Mesenchymal stem cell (in vitro differentiated cells and primary cell): ENCODE measurements at regions not wholly inside any gene's neighbourhood (a gene's known extent, or its start where the extent isn't known, plus 50 kb on each side); places are given as distances from the start of the nearest gene placed in this dataset.

ENCODE experiments used
- DNase-seq: peaks from one replicate; pipeline ENCODE4 v3.0.0-alpha.2; 2013
- H2AFZ ChIP-seq: one replicate; pipeline ENCODE4 v1.6.1; 2013; ENCODE audit warnings: low read depth, mild to moderate bottlenecking, control low read depth, inconsistent platforms, low read length, moderate library complexity
- H2AK5ac ChIP-seq: 2 replicates; pipeline ENCODE4 v1.6.1; 2013; ENCODE audit warnings: low read length, moderate library complexity, mild to moderate bottlenecking, inconsistent platforms; ENCODE audit not compliant: severe bottlenecking
- H2BK120ac ChIP-seq: one replicate; pipeline ENCODE4 v1.6.1; 2013; ENCODE audit warnings: low read depth, mild to moderate bottlenecking, inconsistent platforms, low read length, moderate library complexity
- H2BK12ac ChIP-seq, 2 experiments: one replicate each; pipeline ENCODE4 v1.6.1; 2013; ENCODE audit warnings: inconsistent platforms in 2 of 2, low read length in 2 of 2, mild to moderate bottlenecking in 2 of 2, moderate library complexity in 2 of 2, control low read depth in 1 of 2
- H2BK15ac ChIP-seq: one replicate; pipeline ENCODE4 v1.6.1; 2013; ENCODE audit warnings: mild to moderate bottlenecking, low read depth, inconsistent platforms; ENCODE audit not compliant: poor library complexity, severe bottlenecking
- H2BK5ac ChIP-seq: 2 replicates; pipeline ENCODE4 v1.6.1; 2013; ENCODE audit warnings: low read depth, mild to moderate bottlenecking, low read length, control low read depth, inconsistent platforms; ENCODE audit not compliant: poor library complexity, severe bottlenecking
- H3K14ac ChIP-seq, 2 experiments: one replicate each; pipeline ENCODE4 v1.6.1; 2013; ENCODE audit warnings: inconsistent platforms in 2 of 2, low read length in 2 of 2, control low read depth in 1 of 2, mild to moderate bottlenecking in 1 of 2, moderate library complexity in 1 of 2
- H3K18ac ChIP-seq, 2 experiments: one replicate each; pipeline ENCODE4 v1.6.1; 2013; ENCODE audit warnings: inconsistent platforms in 2 of 2, low read length in 2 of 2, control low read depth in 1 of 2, low read depth in 1 of 2, mild to moderate bottlenecking in 1 of 2
- H3K23ac ChIP-seq, 2 experiments: one replicate each; pipeline ENCODE4 v1.6.1; 2013; ENCODE audit warnings: inconsistent platforms in 2 of 2, low read length in 2 of 2, mild to moderate bottlenecking in 2 of 2, moderate library complexity in 2 of 2, control low read depth in 1 of 2
- H3K27ac ChIP-seq: 2 replicates; pipeline ENCODE4 v1.5.1; 2013; ENCODE audit warnings: mild to moderate bottlenecking, moderate library complexity, low read length, control low read depth, inconsistent platforms; ENCODE audit not compliant: poor library complexity, severe bottlenecking
- H3K27me3 ChIP-seq, 2 experiments: 2 replicates each; pipeline versions ENCODE4 v1.6.1 to v1.7.0; 2013; ENCODE audit warnings: low read length in 2 of 2, mild to moderate bottlenecking in 2 of 2, moderate library complexity in 2 of 2, control low read depth in 1 of 2, inconsistent platforms in 1 of 2; ENCODE audit not compliant: control insufficient read depth in 1 of 2, insufficient read depth in 1 of 2
- H3K36me3 ChIP-seq, 2 experiments: 2 replicates each; pipeline versions ENCODE4 v1.6.1 to v1.7.0; 2013; ENCODE audit warnings: low read length in 2 of 2, control low read depth in 1 of 2, inconsistent platforms in 1 of 2, low read depth in 1 of 2, mild to moderate bottlenecking in 1 of 2; ENCODE audit not compliant: insufficient read depth in 2 of 2, control insufficient read depth in 1 of 2
- H3K4ac ChIP-seq, 2 experiments: one replicate each; pipeline ENCODE4 v1.6.1; 2013; ENCODE audit warnings: inconsistent platforms in 2 of 2, low read length in 2 of 2, mild to moderate bottlenecking in 2 of 2, moderate library complexity in 2 of 2, control low read depth in 1 of 2, low read depth in 1 of 2
- H3K4me1 ChIP-seq: 2 replicates; pipeline ENCODE4 v1.6.1; 2013; ENCODE audit warnings: low read depth, low read length, control low read depth; ENCODE audit not compliant: control insufficient read depth, insufficient read depth
- H3K4me2 ChIP-seq: 2 replicates; pipeline ENCODE4 v1.6.1; 2013; ENCODE audit warnings: low read length, mild to moderate bottlenecking, inconsistent platforms; ENCODE audit not compliant: poor library complexity, severe bottlenecking
- H3K4me3 ChIP-seq, 2 experiments: 2 replicates each; pipeline versions ENCODE4 v1.5.1 to v1.7.0; 2013; ENCODE audit warnings: low read length in 2 of 2, mild to moderate bottlenecking in 2 of 2, control low read depth in 1 of 2, low read depth in 1 of 2; ENCODE audit not compliant: insufficient read depth in 1 of 2
- H3K79me1 ChIP-seq: replicated peaks from 2 replicates; pipeline ENCODE4 v1.6.1; 2013; ENCODE audit warnings: mild to moderate bottlenecking, control low read depth, low read length, inconsistent platforms; ENCODE audit not compliant: poor library complexity, severe bottlenecking
- H3K9ac ChIP-seq: 2 replicates; pipeline ENCODE4 v1.7.0; 2013; ENCODE audit warnings: mild to moderate bottlenecking, low read length, moderate library complexity
- H3K9me3 ChIP-seq: 2 replicates; pipeline ENCODE4 v1.7.0; 2013; ENCODE audit warnings: mild to moderate bottlenecking, low read length; ENCODE audit not compliant: control insufficient read depth
- H4K8ac ChIP-seq: one replicate; pipeline ENCODE4 v1.6.1; 2013; ENCODE audit warnings: inconsistent platforms, mild to moderate bottlenecking, low read length, moderate library complexity
- H4K91ac ChIP-seq: one replicate; pipeline ENCODE4 v1.6.1; 2013; ENCODE audit warnings: mild to moderate bottlenecking, low read length, inconsistent platforms
- WGBS: methylation state at CpG from one replicate; pipeline ENCODE4 v1.1.7; 2013; ENCODE audit warnings: mixed read lengths; 5-methylcytosine and 5-hydroxymethylcytosine counted together

GRCh38 chr10:58948303-58948702 lies 228.1 kb upstream of the PHYHIPL start:
- WGBS, result 73% methylated on average over 4 of the region's 4 CpGs
- no peak overlapping the region for H3K23ac ChIP-seq
- no peak overlapping the region for H2AFZ ChIP-seq
- H2AK5ac ChIP-seq, result no peak overlapping the region
- no peaks in the 10 kb centered on the region for H3K4me1 ChIP-seq
- no peak overlapping the region for H3K18ac ChIP-seq
- no peak overlapping the region for H3K14ac ChIP-seq
- no peak for DNase-seq
- H3K9ac ChIP-seq, result no peak overlapping the region
- H2BK12ac ChIP-seq, result no peak overlapping the region
- H3K4ac ChIP-seq, result no peak overlapping the region
- H3K27ac ChIP-seq, result no peak overlapping the region
- peaks cover 0 to 5% of the 10 kb centered on the region in 2 experiments for H3K27me3 ChIP-seq
- H4K8ac ChIP-seq, result no peak overlapping the region
- H3K4me3 ChIP-seq, result no peak overlapping the region
- H3K79me1 ChIP-seq, result no peaks in the 10 kb centered on the region
- no peak overlapping the region for H2BK120ac ChIP-seq
- no peak overlapping the region for H3K4me2 ChIP-seq
- H3K36me3 ChIP-seq, result no peaks in the 10 kb centered on the region
- H2BK5ac ChIP-seq, result no peak overlapping the region
- H4K91ac ChIP-seq, result no peak overlapping the region
- no peaks in the 10 kb centered on the region for H3K9me3 ChIP-seq
- H2BK15ac ChIP-seq, result no peak overlapping the region

- Histone ChIP-seq H3K4ac (no peak overlapping the region), H3K4me2 (no peak overlapping the region)
- 67% methylated on average over 1 of the region's 1 CpG for WGBS
Measured at GRCh38 chr10:58950618-58951017, 225.8 kb upstream of the PHYHIPL start.

GRCh38 chr10:58951087-58951486 lies 225.4 kb upstream of the PHYHIPL start:
- Histone ChIP-seq H3K9me3 (no peaks in the 10 kb centered on the region), H3K18ac (no peak overlapping the region), H2BK12ac (no peak overlapping the region), H3K4me2 (no peak overlapping the region), H2AFZ (no peak overlapping the region), H3K27ac (no peak overlapping the region), H2BK120ac (no peak overlapping the region), H3K14ac (no peak overlapping the region), H4K91ac (no peak overlapping the region), H3K4me1 (no peaks in the 10 kb centered on the region), H3K27me3 (peaks cover 0 to 5% of the 10 kb centered on the region in 2 experiments), H4K8ac (no peak overlapping the region), H2AK5ac (no peak overlapping the region), H3K9ac (peak overlapping the region; percentile 85), H2BK15ac (no peak overlapping the region), H3K36me3 (no peaks in the 10 kb centered on the region), H3K79me1 (no peaks in the 10 kb centered on the region), H2BK5ac (no peak overlapping the region), H3K4me3 (no peak overlapping the region), H3K23ac (no peak overlapping the region), H3K4ac (no peak overlapping the region)
- DNase-seq, result no peak
- 46% methylated on average over 1 of the region's 1 CpG for WGBS

More at GRCh38 chr10:58950618-58951017, 225.8 kb upstream of the PHYHIPL start:
- DNase-seq, result no peak
- H3K79me1 ChIP-seq, result no peaks in the 10 kb centered on the region
- no peak overlapping the region for H2BK120ac ChIP-seq
- H2BK12ac ChIP-seq, result no peak overlapping the region
- H2BK5ac ChIP-seq, result no peak overlapping the region
- H3K9ac ChIP-seq, result peak overlapping the region; percentile 85
- H3K23ac ChIP-seq, result no peak overlapping the region
- no peak overlapping the region for H3K4me3 ChIP-seq
- no peak overlapping the region for H3K18ac ChIP-seq
- no peak overlapping the region for H2AK5ac ChIP-seq
- H3K14ac ChIP-seq, result no peak overlapping the region
- no peak overlapping the region for H2AFZ ChIP-seq
- H3K27me3 ChIP-seq, result peaks cover 0 to 5% of the 10 kb centered on the region in 2 experiments
- H4K8ac ChIP-seq, result no peak overlapping the region
- H3K27ac ChIP-seq, result no peak overlapping the region
- H3K4me1 ChIP-seq, result no peaks in the 10 kb centered on the region
- H3K9me3 ChIP-seq, result no peaks in the 10 kb centered on the region
- no peaks in the 10 kb centered on the region for H3K36me3 ChIP-seq
- no peak overlapping the region for H2BK15ac ChIP-seq
- no peak overlapping the region for H4K91ac ChIP-seq

- no peaks in the 10 kb centered on the region for H3K9me3 ChIP-seq
- peaks cover 0 to 5% of the 10 kb centered on the region in 2 experiments for H3K27me3 ChIP-seq
- no peak overlapping the region for H4K91ac ChIP-seq
- H3K14ac ChIP-seq, result no peak overlapping the region
- no peak overlapping the region for H3K4me2 ChIP-seq
- H3K36me3 ChIP-seq, result no peaks in the 10 kb centered on the region
- no peak for DNase-seq
- H2BK12ac ChIP-seq, result no peak overlapping the region
- H3K4ac ChIP-seq, result no peak overlapping the region
- no peak overlapping the region for H3K23ac ChIP-seq
- H2BK5ac ChIP-seq, result no peak overlapping the region
- H2AK5ac ChIP-seq, result no peak overlapping the region
- no peak overlapping the region for H2AFZ ChIP-seq
- H2BK15ac ChIP-seq, result no peak overlapping the region
- H3K4me3 ChIP-seq, result peak overlapping the region in 1 of 2 experiments; percentile 48
- no peak overlapping the region for H4K8ac ChIP-seq
- H2BK120ac ChIP-seq, result no peak overlapping the region
- 76% methylated on average over 5 of the region's 5 CpGs for WGBS
- H3K4me1 ChIP-seq, result peaks cover 2% of the 10 kb centered on the region
- H3K9ac ChIP-seq, result peak overlapping the region; percentile 85
- H3K27ac ChIP-seq, result no peak overlapping the region
- H3K18ac ChIP-seq, result no peak overlapping the region
- H3K79me1 ChIP-seq, result no peaks in the 10 kb centered on the region
Measured at GRCh38 chr10:58951746-58952145, 224.7 kb upstream of the PHYHIPL start.
